GM12878 (cell line): ENCODE measurements at regions not wholly inside any gene's neighbourhood (a gene's known extent, or its start where the extent isn't known, plus 50 kb on each side); places are given as distances from the start of the nearest gene placed in this dataset.

Experiments
- ATAC-seq: fragments of 200-7000 bp; cut with Tn5 transposase; 3 replicates; pipeline ENCODE4 v1.9.1; 2020; ENCODE audit warnings: mild to moderate bottlenecking, moderate library complexity
- BruUV-seq: library from RNA; stranded (reverse); fragments of 400-500 nt; replicated peaks from 2 replicates; lab custom pipeline; 2021; lab: Mats Ljungman, UMichigan
- CTCF ChIA-PET: fragments of 300-600 bp; sonication (Branson Sonifier 250); formaldehyde crosslinking; extraction: SDS; loops from one replicate; lab custom pipeline; 2021; ENCODE audit warnings: inconsistent platforms; lab: Yijun Ruan, JAX
- POLR2A ChIA-PET: fragments of 350-600 bp; formaldehyde crosslinking; extraction: SDS; loops from one replicate; lab custom pipeline; 2021; ENCODE audit warnings: inconsistent platforms; lab: Charles Lee
- RAD21 ChIA-PET: fragments of 300-600 bp; sonication (Branson Sonifier 250); formaldehyde crosslinking; loops from one replicate; lab custom pipeline; 2023; ENCODE audit warnings: antibody characterized with exemption; ENCODE audit not compliant: unreplicated experiment; lab: Charles Lee
- SMC1A ChIA-PET: fragments of 300-600 bp; sonication (Branson Sonifier 250); formaldehyde crosslinking; loops from one replicate; lab custom pipeline; 2023; ENCODE audit not compliant: unreplicated experiment, uncharacterized antibody; lab: Charles Lee
- DNase-seq: peaks from one replicate; pipeline ENCODE4 v3.0.0-alpha.2; 2011; ENCODE audit warnings: low read depth, low spot score
- FAIRE-seq: peaks from 3 replicates; lab custom pipeline; 2011; peaks lifted over from hg19 to GRCh38; lab: Jason Lieb, UNC
- H2AFZ ChIP-seq: 2 replicates; pipeline ENCODE4 v1.6.0; 2011; ENCODE audit warnings: low read depth, low read length, control low read depth; ENCODE audit not compliant: control insufficient read depth
- H3K27ac ChIP-seq: 2 replicates; pipeline ENCODE4 v1.5.1; 2011; ENCODE audit warnings: control low read depth; ENCODE audit not compliant: control insufficient read depth, insufficient read depth
- H3K27me3 ChIP-seq, 2 experiments: replicated peaks in 1 of 2; 2 replicates each; pipeline versions ENCODE4 v1.6.0 to v1.6.1; 2011; ENCODE audit warnings: low read length in 1 of 2; ENCODE audit not compliant: control insufficient read depth in 2 of 2, insufficient read depth in 2 of 2
- H3K36me3 ChIP-seq, 2 experiments: 2 replicates each; pipeline ENCODE4 v1.5.1; 2011; ENCODE audit warnings: low read length in 1 of 2; ENCODE audit not compliant: control insufficient read depth in 2 of 2, insufficient read depth in 2 of 2
- H3K4me1 ChIP-seq: 2 replicates; pipeline ENCODE4 v1.6.1; 2011; ENCODE audit warnings: mild to moderate bottlenecking, low read length, moderate library complexity, mixed read lengths; ENCODE audit not compliant: control insufficient read depth, insufficient read depth
- H3K4me2 ChIP-seq: 2 replicates; pipeline ENCODE4 v1.6.0; 2011; ENCODE audit warnings: control low read depth; ENCODE audit not compliant: control insufficient read depth, insufficient read depth
- H3K4me3 ChIP-seq: fragments of 200-600 bp; sonication (generic); 2 replicates; pipeline ENCODE4 v1.5.1; 2016
- H3K79me2 ChIP-seq: 2 replicates; pipeline ENCODE4 v1.6.0; 2011; ENCODE audit warnings: low read length; ENCODE audit not compliant: control insufficient read depth, insufficient read depth
- H3K9ac ChIP-seq: 2 replicates; pipeline ENCODE4 v1.8.0; 2011; ENCODE audit warnings: low read length, control low read depth, mixed read lengths; ENCODE audit not compliant: control insufficient read depth, insufficient read depth
- H3K9me3 ChIP-seq: replicated peaks from 3 replicates; pipeline ENCODE4 v1.5.1; 2011; ENCODE audit warnings: mild to moderate bottlenecking, low read length; ENCODE audit not compliant: control insufficient read depth, insufficient read depth
- H4K20me1 ChIP-seq: 2 replicates; pipeline ENCODE4 v1.6.0; 2011; ENCODE audit not compliant: control insufficient read depth, insufficient read depth
- BCL11A ChIP-seq: IDR thresholded peaks from 2 replicates; pipeline ENCODE4 v1.6.1; 2011; ENCODE audit warnings: low read depth, low read length
- BCLAF1 ChIP-seq: fragments of 450-650 bp; IDR thresholded peaks from 2 replicates; pipeline ENCODE4 v1.6.1; 2017; ENCODE audit warnings: antibody characterized with exemption, mild to moderate bottlenecking, moderate library complexity
- CBX5 ChIP-seq: sonication (generic); IDR thresholded peaks from 2 replicates; pipeline ENCODE4 v1.6.1; 2016; ENCODE audit warnings: low read depth, moderate library complexity, mild to moderate bottlenecking, inconsistent platforms
- CHD2 ChIP-seq: IDR thresholded peaks from 2 replicates; pipeline ENCODE4 v1.6.1; 2011; ENCODE audit warnings: low read depth, low read length, improper control_type of control experiment, borderline replicate concordance
- EED ChIP-seq: sonication (generic); IDR thresholded peaks from 2 replicates; pipeline ENCODE4 v1.6.1; 2016; ENCODE audit warnings: antibody characterized with exemption, low read depth
- HDAC6 ChIP-seq: fragments of 200-600 bp; sonication (generic); IDR thresholded peaks from one replicate; pipeline ENCODE4 v1.8.0; 2017; ENCODE audit warnings: antibody characterized with exemption; ENCODE audit not compliant: unreplicated experiment
- KDM1A ChIP-seq: fragments of 200-600 bp; sonication (generic); IDR thresholded peaks from 2 replicates; pipeline ENCODE4 v1.6.1; 2016; ENCODE audit warnings: borderline replicate concordance
- MEF2A ChIP-seq: IDR thresholded peaks from 2 replicates; pipeline ENCODE4 v1.6.1; 2011; ENCODE audit warnings: low read depth, mild to moderate bottlenecking, low read length, moderate library complexity; ENCODE audit not compliant: insufficient read depth
- MLLT1 ChIP-seq: fragments of 450-650 bp; IDR thresholded peaks from 2 replicates; pipeline ENCODE4 v1.6.1; 2016; ENCODE audit warnings: mild to moderate bottlenecking
- NR2C2 ChIP-seq: IDR thresholded peaks from 2 replicates; pipeline ENCODE4 v1.6.1; 2011; ENCODE audit warnings: borderline replicate concordance, low read depth; ENCODE audit not compliant: control insufficient read depth, insufficient read length
- PKNOX1 ChIP-seq: fragments of 450-650 bp; IDR thresholded peaks from 2 replicates; pipeline ENCODE4 v1.6.1; 2016; ENCODE audit warnings: mild to moderate bottlenecking
- PML ChIP-seq: IDR thresholded peaks from 2 replicates; pipeline ENCODE4 v1.6.1; 2012; ENCODE audit warnings: low read length, inconsistent platforms
- SMARCA5 ChIP-seq: fragments of 450-650 bp; IDR thresholded peaks from 2 replicates; pipeline ENCODE4 v1.6.1; 2017; ENCODE audit warnings: mild to moderate bottlenecking
- SPI1 ChIP-seq: IDR thresholded peaks from 2 replicates; pipeline ENCODE4 v1.6.1; 2011; ENCODE audit warnings: low read depth, mild to moderate bottlenecking, low read length, moderate library complexity, borderline replicate concordance; ENCODE audit not compliant: insufficient read depth
- TAF1 ChIP-seq: IDR thresholded peaks from 2 replicates; pipeline ENCODE4 v1.6.1; 2011; ENCODE audit warnings: mild to moderate bottlenecking, low read depth, low read length, borderline replicate concordance
- WGBS: methylation state at CpG from one replicate; pipeline ENCODE4 v1.1.6; 2016; ENCODE audit warnings: low lambda C conversion rate; ENCODE audit not compliant: insufficient replicate concordance, insufficient coverage; ENCODE audit errors: missing lambda C conversion rate; 5-methylcytosine and 5-hydroxymethylcytosine counted together
- in situ Hi-C: fragments of 300-500 bp; cut with MboI; formaldehyde crosslinking; loops from 9 replicates; pipeline ENCODE4 v1.14.3; 2018; ENCODE audit warnings: mixed read lengths
- intact Hi-C: fragments of 100-400 bp; cut with micrococcal nuclease; formaldehyde crosslinking; loops from one replicate; pipeline ENCODE4 v1.14.2; 2022; ENCODE audit not compliant: unreplicated experiment

GRCh38 chr21:28789523-28789922 lies 203.2 kb downstream of the LTN1 start:
- Histone ChIP-seq H4K20me1 (no peaks in the 10 kb centered on the region), H3K4me1 (no peaks in the 10 kb centered on the region), H3K79me2 (no peaks in the 10 kb centered on the region), H2AFZ (no peak overlapping the region), H3K27me3 (no peaks in the 10 kb centered on the region), H3K4me2 (no peak overlapping the region), H3K9me3 (no peaks in the 10 kb centered on the region), H3K9ac (no peak overlapping the region), H3K4me3 (no peak overlapping the region), H3K36me3 (no peaks in the 10 kb centered on the region), H3K27ac (no peak overlapping the region)
- ChIA-PET CTCF (no interaction called here), RAD21 (no interaction called here), POLR2A (no interaction called here), SMC1A (no interaction called here)
- DNase-seq = no peak
- no peak for FAIRE-seq
- BruUV-seq = no TSS peak
- ATAC-seq = no peak
- in situ Hi-C loops (no loop called here), intact Hi-C loops (no loop called here)
- WGBS = 64% methylated on average over 3 of the region's 3 CpGs
- TF ChIP-seq CBX5 (no peak), MLLT1 (no peak), SPI1 (no peak), TAF1 (no peak), HDAC6 (no peak), CHD2 (no peak), PML (no peak), BCLAF1 (no peak), BCL11A (no peak), PKNOX1 (no peak), NR2C2 (no peak), KDM1A (no peak), SMARCA5 (no peak), EED (no peak), MEF2A (no peak)
- TF ChIP-seq, all 136 proteins: peak for 0
